GM23338 (cell line): ENCODE measurements at regions not wholly inside any gene's neighbourhood (a gene's known extent, or its start where the extent isn't known, plus 50 kb on each side); places are given as distances from the start of the nearest gene placed in this dataset.

Source experiments
- EZH2 ChIP-seq: fragments of 200-600 bp; sonication (generic); IDR thresholded peaks from one replicate; pipeline ENCODE4 v1.8.0; 2017; ENCODE audit warnings: antibody characterized with exemption, mild to moderate bottlenecking, low read depth; ENCODE audit not compliant: unreplicated experiment
- POLR2AphosphoS5 ChIP-seq: IDR thresholded peaks from 2 replicates; pipeline ENCODE4 v1.6.1; 2016; ENCODE audit warnings: antibody characterized with exemption, low read depth

DNA sequence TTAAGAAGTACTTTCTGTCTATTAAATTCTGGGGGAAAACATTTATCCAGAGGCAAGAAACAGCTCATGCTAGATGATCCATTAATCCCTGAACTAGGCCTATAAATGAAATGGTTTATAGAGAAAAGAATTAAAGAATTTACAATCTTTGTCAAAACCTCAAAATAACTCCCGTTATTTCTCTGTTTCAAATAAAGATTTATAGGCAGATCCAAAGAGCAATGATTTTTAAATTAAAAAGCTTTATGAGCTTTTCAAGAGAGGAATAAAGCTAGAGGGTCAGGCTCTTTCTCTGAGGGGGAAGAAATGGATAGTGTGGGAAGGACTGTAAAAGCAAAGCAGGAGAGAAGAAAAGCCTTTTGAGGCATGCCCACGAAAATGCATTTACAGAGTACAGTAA, 82.5 kb upstream of the OGFRL1 start:
- no peak for TF ChIP-seq EZH2
- TF ChIP-seq POLR2AphosphoS5: no peak
